Thyroid gland (tissue), 4 donors: ENCODE measurements at regions not wholly inside any gene's neighbourhood (a gene's known extent, or its start where the extent isn't known, plus 50 kb on each side); places are given as distances from the start of the nearest gene placed in this dataset.

ENCODE experiments used
- DNase-seq, 2 donors: peaks; one replicate each; pipeline ENCODE4 v3.0.0-alpha.2; 2019
- H3K27ac ChIP-seq, 3 donors: fragments of 200-600 bp; sonication (generic); 1 replicate in 2 of 3; 2 replicates in 1 of 3; pipeline ENCODE4 v1.5.1; 2016 to 2019; ENCODE audit warnings: mild to moderate bottlenecking in 1 of 3, moderate library complexity in 1 of 3
- H3K27me3 ChIP-seq: fragments of 200-600 bp; sonication (generic); one replicate; pipeline ENCODE4 v1.5.1; 2019
- H3K36me3 ChIP-seq, 2 donors: fragments of 200-600 bp; sonication (generic); one replicate each; pipeline ENCODE4 v1.5.1; 2016 to 2019
- H3K4me1 ChIP-seq, 2 donors: fragments of 200-600 bp; sonication (generic); one replicate each; pipeline ENCODE4 v1.5.1; 2017 to 2019
- H3K4me3 ChIP-seq, 3 donors: fragments of 200-600 bp; sonication (generic); replicated peaks in 1 of 3; 1 replicate in 2 of 3; 2 replicates in 1 of 3; pipeline ENCODE4 v1.5.1; 2016; ENCODE audit warnings: mild to moderate bottlenecking in 1 of 3
- H3K9me3 ChIP-seq: fragments of 200-600 bp; sonication (generic); one replicate; pipeline ENCODE4 v1.5.1; 2017
- CTCF ChIP-seq, 6 experiments: fragments of 200-600 bp in 3 of 6; fragments of 450-650 bp in 3 of 6; sonication (generic) in 3 of 6; IDR thresholded peaks; one replicate each; pipeline ENCODE4 v1.5.1; 2016 to 2019; ENCODE audit warnings: antibody characterized with exemption in 6 of 6, mild to moderate bottlenecking in 2 of 6, inconsistent platforms in 1 of 6, moderate library complexity in 1 of 6
- POLR2A ChIP-seq, 2 donors: fragments of 450-650 bp; IDR thresholded peaks; one replicate each; pipeline ENCODE4 v1.6.1; 2017; ENCODE audit warnings: antibody characterized with exemption in 2 of 2, mild to moderate bottlenecking in 2 of 2, moderate library complexity in 1 of 2
- WGBS, 2 donors: methylation state at CpG; one replicate each; pipeline ENCODE4 v1.1.5; 2017; 5-methylcytosine and 5-hydroxymethylcytosine counted together
- intact Hi-C: fragments of 100-400 bp; cut with DNase I; formaldehyde crosslinking; loops from one replicate; pipeline ENCODE4 v1.15.1; 2023

GRCh38 chr5:8825139-8825757, 720.6 kb downstream of the SEMA5A start:
- H3K27ac ChIP-seq: no peak overlapping the region
- H3K4me3 ChIP-seq: no peak overlapping the region
- no peak for TF ChIP-seq CTCF (IDR thresholded peaks at IDR 0.05)
- no peak for TF ChIP-seq POLR2A (IDR thresholded peaks at IDR 0.05)
- 81 to 88% methylated on average over 4 of the region's 4 CpGs for WGBS, 2 donors
- DNase-seq: no peak
- H3K4me1 ChIP-seq: no peaks in the 10 kb centered on the region
- intact Hi-C loops: no loop called here
- H3K9me3 ChIP-seq: no peaks in the 10 kb centered on the region
- no peaks in the 10 kb centered on the region for H3K36me3 ChIP-seq
- no peaks in the 10 kb centered on the region for H3K27me3 ChIP-seq

- no peak for TF ChIP-seq CTCF (IDR thresholded peaks at IDR 0.05)
- no peak for TF ChIP-seq POLR2A (IDR thresholded peaks at IDR 0.05)
- Histone ChIP-seq H3K4me3 (no peak overlapping the region), H3K27ac (no peak overlapping the region), H3K4me1 (no peaks in the 10 kb centered on the region), H3K27me3 (no peaks in the 10 kb centered on the region), H3K9me3 (no peaks in the 10 kb centered on the region), H3K36me3 (no peaks in the 10 kb centered on the region)
- 54 to 60% methylated on average over 2 of the region's 2 CpGs for WGBS, 2 donors
- no peak for DNase-seq
- intact Hi-C loops: no loop called here
Observed at GRCh38 chr5:8826508-8826907, 719.4 kb downstream of the SEMA5A start.

- no peaks in the 10 kb centered on the region for H3K36me3 ChIP-seq
- no peak overlapping the region for H3K4me3 ChIP-seq
- H3K27ac ChIP-seq: no peak overlapping the region
- H3K9me3 ChIP-seq: no peaks in the 10 kb centered on the region
- no peaks in the 10 kb centered on the region for H3K27me3 ChIP-seq
- no peaks in the 10 kb centered on the region for H3K4me1 ChIP-seq
- intact Hi-C loops: no loop called here
- no peak for TF ChIP-seq POLR2A (IDR thresholded peaks at IDR 0.05)
- no peak for TF ChIP-seq CTCF (IDR thresholded peaks at IDR 0.05)
- 61 to 62% methylated on average over 4 of the region's 4 CpGs for WGBS, 2 donors
- no peak for DNase-seq
Observed at GRCh38 chr5:8827696-8828095, 718.2 kb downstream of the SEMA5A start.

GRCh38 chr5:8828596-8829322, 717.1 kb downstream of the SEMA5A start:
- H3K36me3 ChIP-seq: no peaks in the 10 kb centered on the region
- no peaks in the 10 kb centered on the region for H3K9me3 ChIP-seq
- no peak overlapping the region for H3K27ac ChIP-seq
- H3K27me3 ChIP-seq: no peaks in the 10 kb centered on the region
- DNase-seq: no peak
- no peak for TF ChIP-seq CTCF (IDR thresholded peaks at IDR 0.05)
- TF ChIP-seq POLR2A (IDR thresholded peaks at IDR 0.05): no peak
- intact Hi-C loops: no loop called here
- no peak overlapping the region for H3K4me3 ChIP-seq
- no peaks in the 10 kb centered on the region for H3K4me1 ChIP-seq
- 84 to 96% methylated on average over 2 of the region's 2 CpGs for WGBS, 2 donors

GRCh38 chr5:8829323-8830029, 716.4 kb downstream of the SEMA5A start:
- Histone ChIP-seq H3K36me3 (no peaks in the 10 kb centered on the region), H3K9me3 (no peaks in the 10 kb centered on the region), H3K4me1 (no peaks in the 10 kb centered on the region), H3K27me3 (no peaks in the 10 kb centered on the region), H3K4me3 (no peak overlapping the region), H3K27ac (no peak overlapping the region)
- DNase-seq: no peak
- intact Hi-C loops: no loop called here
- no peak for TF ChIP-seq POLR2A (IDR thresholded peaks at IDR 0.05)
- no peak for TF ChIP-seq CTCF (IDR thresholded peaks at IDR 0.05)
